NT2/D1 (cell line): ENCODE measurements at regions not wholly inside any gene's neighbourhood (a gene's known extent, or its start where the extent isn't known, plus 50 kb on each side); places are given as distances from the start of the nearest gene placed in this dataset.
"Not testable (repeated sequence)": the region's sequence is repeated elsewhere in the genome, so short reads cannot be mapped to it uniquely, and the experiment has no call there.

ENCODE experiments used
- DNase-seq: peaks from one replicate; pipeline ENCODE4 v3.0.0-alpha.2; 2011; ENCODE audit warnings: low read depth, low spot score
- H3K27me3 ChIP-seq: 2 replicates; pipeline ENCODE4 v1.6.0; 2011; ENCODE audit warnings: mild to moderate bottlenecking; ENCODE audit not compliant: insufficient read length, insufficient read depth
- H3K36me3 ChIP-seq: 2 replicates; pipeline ENCODE4 v1.6.1; 2011; ENCODE audit warnings: mild to moderate bottlenecking, low read length, mixed read lengths; ENCODE audit not compliant: insufficient read depth, insufficient read length
- H3K4me1 ChIP-seq: 2 replicates; pipeline ENCODE4 v1.5.1; 2011; ENCODE audit not compliant: insufficient read depth, insufficient read length
- H3K4me3 ChIP-seq: 2 replicates; pipeline ENCODE4 v1.5.1; 2011; ENCODE audit warnings: low read depth; ENCODE audit not compliant: insufficient read length
- H3K9ac ChIP-seq: 2 replicates; pipeline ENCODE4 v1.6.0; 2011; ENCODE audit warnings: low read depth; ENCODE audit not compliant: insufficient read length
- H3K9me3 ChIP-seq: 2 replicates; pipeline ENCODE4 v1.5.1; 2011; ENCODE audit warnings: mild to moderate bottlenecking, low read length; ENCODE audit not compliant: insufficient read depth
- SUZ12 ChIP-seq: IDR thresholded peaks from 2 replicates; pipeline ENCODE4 v1.6.1; 2011; ENCODE audit not compliant: insufficient read length, insufficient read depth; ENCODE audit errors: extremely low read depth
- YY1 ChIP-seq: IDR thresholded peaks from 2 replicates; pipeline ENCODE4 v1.6.1; 2011; ENCODE audit not compliant: insufficient read length, insufficient read depth
- ZNF274 ChIP-seq: IDR thresholded peaks from 2 replicates; pipeline ENCODE4 v1.6.1; 2011; ENCODE audit warnings: mild to moderate bottlenecking, low read depth, low read length

- Histone ChIP-seq H3K9ac (no peak overlapping the region), H3K4me1 (no peaks in the 10 kb centered on the region), H3K36me3 (no peaks in the 10 kb centered on the region), H3K9me3 (peaks cover 19% of the 10 kb centered on the region; the same call in 1 of the 2 replicates), H3K4me3 (no peak overlapping the region), H3K27me3 (no peaks in the 10 kb centered on the region)
- no peak for DNase-seq
- no peak for TF ChIP-seq SUZ12
- no peak for TF ChIP-seq ZNF274
- TF ChIP-seq YY1, result no peak
Observed at GRCh38 chr7:68087401-68087800, 1090.8 kb downstream of the TYW1 start.

DNA sequence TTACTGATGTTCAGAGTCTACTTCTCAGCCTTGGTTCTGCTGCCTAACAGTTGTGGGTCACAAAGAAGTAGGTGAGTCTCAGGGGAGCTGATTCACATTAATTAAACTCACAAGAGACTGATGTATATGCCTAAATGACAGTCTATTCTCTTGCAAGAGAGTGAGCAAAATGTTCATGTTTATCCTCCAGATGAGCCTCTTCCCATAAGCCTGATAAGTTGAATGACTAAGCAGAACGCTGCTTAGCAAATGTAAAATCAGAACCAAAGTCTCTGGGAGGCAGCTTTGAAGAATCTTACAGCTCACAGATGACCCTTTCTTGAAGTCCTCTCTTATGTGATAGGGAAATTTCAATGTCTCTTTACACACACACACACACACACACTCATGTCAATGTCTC is 1092.2 kb downstream of the TYW1 start:
- DNase-seq, result no peak
- no peaks in the 10 kb centered on the region for H3K27me3 ChIP-seq
- no peaks in the 10 kb centered on the region for H3K4me1 ChIP-seq
- no peaks in the 10 kb centered on the region for H3K36me3 ChIP-seq
- no peak overlapping the region for H3K4me3 ChIP-seq
- no peak for TF ChIP-seq SUZ12
- no peak for TF ChIP-seq YY1
- TF ChIP-seq ZNF274, result no peak
- H3K9me3 ChIP-seq, result peaks cover 7% of the 10 kb centered on the region; the same call in 1 of the 2 replicates
- no peak overlapping the region for H3K9ac ChIP-seq

GRCh38 chr7:68090256-68090655 is 1093.6 kb downstream of the TYW1 start:
- not testable (repeated sequence) for H3K4me3 ChIP-seq, H3K4me1 ChIP-seq, H3K9me3 ChIP-seq, H3K27me3 ChIP-seq, DNase-seq, H3K36me3 ChIP-seq, H3K9ac ChIP-seq

- Histone ChIP-seq H3K4me3 (no peak overlapping the region), H3K36me3 (no peaks in the 10 kb centered on the region), H3K27me3 (no peaks in the 10 kb centered on the region), H3K9ac (no peak overlapping the region), H3K4me1 (no peaks in the 10 kb centered on the region), H3K9me3 (no peaks in the 10 kb centered on the region)
- TF ChIP-seq ZNF274, result no peak
- no peak for DNase-seq
Observed at GRCh38 chr7:68103319-68103718, 1106.7 kb downstream of the TYW1 start.

DNA sequence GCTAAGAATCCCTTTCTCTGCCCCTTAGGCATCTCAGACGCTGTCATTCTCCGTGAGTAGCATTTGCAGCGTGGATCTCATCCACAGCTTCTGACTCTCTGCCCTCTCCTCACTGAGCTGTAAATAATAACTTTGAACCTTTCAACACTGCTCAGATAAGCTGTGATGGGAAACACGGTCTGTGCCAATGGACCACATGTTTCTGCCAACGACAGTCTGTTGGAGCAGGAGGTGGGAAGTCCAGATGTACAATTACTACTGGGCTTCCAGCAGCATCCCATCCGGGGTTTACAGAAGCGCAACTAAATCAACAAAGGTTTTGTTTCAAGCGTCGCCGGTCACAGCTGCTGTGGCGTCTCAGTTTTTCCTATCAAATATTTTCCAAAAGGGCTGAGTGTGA is 1110.6 kb downstream of the TYW1 start:
- TF ChIP-seq ZNF274, result no peak
- TF ChIP-seq YY1, result no peak
- no peak for TF ChIP-seq SUZ12
- Histone ChIP-seq H3K9me3 (no peaks in the 10 kb centered on the region), H3K4me1 (no peaks in the 10 kb centered on the region), H3K4me3 (no peak overlapping the region), H3K27me3 (no peaks in the 10 kb centered on the region), H3K36me3 (no peaks in the 10 kb centered on the region), H3K9ac (no peak overlapping the region)
- no peak for DNase-seq

- H3K9ac ChIP-seq, result no peak overlapping the region
- TF ChIP-seq YY1 (no peak), ZNF274 (no peak), SUZ12 (no peak)
- no peaks in the 10 kb centered on the region for H3K9me3 ChIP-seq
- H3K27me3 ChIP-seq, result no peaks in the 10 kb centered on the region
- no peak for DNase-seq
- no peaks in the 10 kb centered on the region for H3K4me1 ChIP-seq
- H3K36me3 ChIP-seq, result no peaks in the 10 kb centered on the region
- no peak overlapping the region for H3K4me3 ChIP-seq
Observed at GRCh38 chr7:68107968-68108367, 1111.3 kb downstream of the TYW1 start.

DNA sequence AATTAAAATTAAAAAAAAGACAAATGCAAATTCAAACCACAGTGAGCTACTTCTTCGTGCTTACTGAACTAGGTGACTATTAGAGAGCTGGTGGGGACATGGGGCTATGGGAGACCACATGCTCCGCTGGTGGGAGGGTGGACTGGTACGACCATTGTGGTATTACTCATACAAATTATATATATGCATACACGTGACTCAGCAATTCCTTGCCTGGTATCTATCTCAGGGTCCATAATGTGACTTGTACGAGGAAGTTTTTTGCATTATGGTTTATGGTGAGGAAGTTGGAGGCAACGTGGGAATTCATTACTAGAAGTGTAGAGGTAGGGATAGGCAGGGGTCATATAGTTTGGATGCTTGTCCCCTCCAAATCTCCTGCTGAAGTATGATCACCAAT is 1112.7 kb downstream of the TYW1 start:
- Histone ChIP-seq H3K9ac (no peak overlapping the region), H3K4me3 (no peak overlapping the region), H3K27me3 (no peaks in the 10 kb centered on the region), H3K36me3 (no peaks in the 10 kb centered on the region), H3K9me3 (no peaks in the 10 kb centered on the region), H3K4me1 (no peaks in the 10 kb centered on the region)
- TF ChIP-seq SUZ12 (no peak), YY1 (no peak), ZNF274 (no peak)
- no peak for DNase-seq

GRCh38 chr7:68119411-68119810 is 1122.8 kb downstream of the TYW1 start:
- DNase-seq, result no peak
- Histone ChIP-seq H3K36me3 (no peaks in the 10 kb centered on the region), H3K4me1 (no peaks in the 10 kb centered on the region), H3K4me3 (no peak overlapping the region), H3K9me3 (peaks cover 19% of the 10 kb centered on the region), H3K27me3 (no peaks in the 10 kb centered on the region), H3K9ac (no peak overlapping the region)
- TF ChIP-seq YY1 (no peak), ZNF274 (no peak), SUZ12 (no peak)
